Esophagus muscularis mucosa (tissue), 4 donors: ENCODE measurements at regions not wholly inside any gene's neighbourhood (a gene's known extent, or its start where the extent isn't known, plus 50 kb on each side); places are given as distances from the start of the nearest gene placed in this dataset.
"Not testable (repeated sequence)": the region's sequence is repeated elsewhere in the genome, so short reads cannot be mapped to it uniquely, and the experiment has no call there.

Experiments
- DNase-seq: peaks from one replicate; pipeline ENCODE4 v3.0.0-alpha.2; 2017; ENCODE audit errors: extremely low spot score
- H3K27ac ChIP-seq, 4 donors: fragments of 200-600 bp; sonication (generic); replicated peaks in 1 of 4; 1 replicate in 3 of 4; 2 replicates in 1 of 4; pipeline ENCODE4 v1.5.1; 2016 to 2019; ENCODE audit warnings: mild to moderate bottlenecking in 1 of 4
- H3K27me3 ChIP-seq, 4 donors: fragments of 200-600 bp; sonication (generic); one replicate each; pipeline versions ENCODE4 v1.5.1 to v1.6.0; 2016 to 2019
- H3K36me3 ChIP-seq, 4 donors: fragments of 200-600 bp; sonication (generic); one replicate each; pipeline ENCODE4 v1.5.1; 2016 to 2019
- H3K4me1 ChIP-seq, 4 donors: fragments of 200-600 bp; sonication (generic); one replicate each; pipeline ENCODE4 v1.5.1; 2016 to 2019
- H3K4me3 ChIP-seq, 4 donors: fragments of 200-600 bp; sonication (generic); 1 replicate in 2 of 4; 2 replicates in 2 of 4; pipeline ENCODE4 v1.5.1; 2016 to 2019; ENCODE audit warnings: mild to moderate bottlenecking in 4 of 4, moderate library complexity in 1 of 4
- H3K9me3 ChIP-seq, 4 donors: fragments of 200-600 bp; sonication (generic); 1 replicate in 3 of 4; 2 replicates in 1 of 4; pipeline ENCODE4 v1.5.1; 2016 to 2019
- EP300 ChIP-seq: sonication (generic); formaldehyde crosslinking; IDR thresholded peaks from one replicate; pipeline ENCODE4 v1.6.1; 2017; ENCODE audit warnings: antibody characterized with exemption
- POLR2A ChIP-seq: fragments of 450-650 bp; IDR thresholded peaks from one replicate; pipeline ENCODE4 v1.6.1; 2017; ENCODE audit warnings: antibody characterized with exemption, moderate library complexity, mild to moderate bottlenecking, low read depth
- POLR2AphosphoS5 ChIP-seq, 2 donors: sonication (generic); formaldehyde crosslinking; IDR thresholded peaks; one replicate each; pipeline ENCODE4 v1.6.1; 2017; ENCODE audit warnings: antibody characterized with exemption in 2 of 2
- WGBS: methylation state at CpG from one replicate; pipeline ENCODE4 v1.1.5; 2018; 5-methylcytosine and 5-hydroxymethylcytosine counted together
- intact Hi-C: fragments of 100-400 bp; cut with DNase I; formaldehyde crosslinking; loops from one replicate; pipeline ENCODE4 v1.15.1; 2023
- small RNA-seq, 3 donors: library from RNA; depleted of rRNA; stranded (forward); fragments of <200 nt; gene quantifications; one replicate each; pipeline ENCODE3, GENCODE V24; 2016
- TF ChIP-seq, protein P1 (sequence below), 3 experiments: fragments of 200-600 bp in 2 of 3; fragments of 450-650 bp in 1 of 3; sonication (generic) in 2 of 3; IDR thresholded peaks; one replicate each; pipeline ENCODE4 v1.5.1; 2017 to 2019; ENCODE audit warnings: antibody characterized with exemption in 3 of 3, mild to moderate bottlenecking in 2 of 3, moderate library complexity in 1 of 3

DNA sequence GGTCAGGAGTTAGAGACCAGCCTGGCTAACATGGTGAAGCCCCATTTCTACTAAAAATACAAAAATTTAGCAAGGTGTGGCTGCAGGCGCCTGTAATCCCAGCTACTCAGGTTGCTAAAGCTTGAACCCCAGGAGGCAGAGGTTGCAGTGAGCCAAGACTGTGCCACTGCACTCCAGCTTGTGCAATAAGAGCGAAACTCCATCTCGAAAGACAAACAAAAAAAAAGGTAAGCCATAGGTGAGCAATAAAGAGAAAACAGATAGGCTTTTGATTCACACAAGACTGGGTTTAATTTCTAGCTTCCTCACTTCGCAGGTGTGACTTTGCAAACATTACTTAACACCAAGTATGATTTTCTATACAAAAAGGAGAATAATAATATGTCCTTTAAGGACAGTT, 72.3 kb upstream of the ACBD5 start:
- intact Hi-C loops: no loop called here
- Histone ChIP-seq H3K36me3 (no peaks in the 10 kb centered on the region), H3K4me1 (no peaks in the 10 kb centered on the region), H3K27me3 (no peaks in the 10 kb centered on the region), H3K4me3 (no peak overlapping the region), H3K9me3 (no peaks in the 10 kb centered on the region), H3K27ac (no peak overlapping the region)
- DNase-seq: no peak
- no peak for TF ChIP-seq EP300
- 94% methylated on average over 4 of the region's 4 CpGs for WGBS

GRCh38 chr10:27311809-27312208, 71.2 kb upstream of the ACBD5 start:
- H3K9me3 ChIP-seq, H3K36me3 ChIP-seq, H3K4me3 ChIP-seq, H3K4me1 ChIP-seq, H3K27ac ChIP-seq, DNase-seq, H3K27me3 ChIP-seq, intact Hi-C loops: not testable (repeated sequence)
- 96% methylated on average over 20 of the region's 20 CpGs for WGBS

- H3K27ac ChIP-seq, H3K4me1 ChIP-seq, H3K36me3 ChIP-seq, intact Hi-C loops, DNase-seq, H3K4me3 ChIP-seq, H3K9me3 ChIP-seq, H3K27me3 ChIP-seq: not testable (repeated sequence)
- WGBS: 59% methylated on average over 4 of the region's 4 CpGs
Observed at GRCh38 chr10:27298522-27298850, 57.9 kb upstream of the ACBD5 start.

- DNase-seq: no peak
- H3K4me3 ChIP-seq: no peak overlapping the region
- WGBS: 72% methylated on average over 6 of the region's 6 CpGs
- no peak overlapping the region for H3K27ac ChIP-seq
- H3K4me1 ChIP-seq: no peaks in the 10 kb centered on the region
- TF ChIP-seq POLR2AphosphoS5 (IDR thresholded peaks at IDR 0.05) (no peak), POLR2A (no peak)
- TF ChIP-seq, protein P1, sequence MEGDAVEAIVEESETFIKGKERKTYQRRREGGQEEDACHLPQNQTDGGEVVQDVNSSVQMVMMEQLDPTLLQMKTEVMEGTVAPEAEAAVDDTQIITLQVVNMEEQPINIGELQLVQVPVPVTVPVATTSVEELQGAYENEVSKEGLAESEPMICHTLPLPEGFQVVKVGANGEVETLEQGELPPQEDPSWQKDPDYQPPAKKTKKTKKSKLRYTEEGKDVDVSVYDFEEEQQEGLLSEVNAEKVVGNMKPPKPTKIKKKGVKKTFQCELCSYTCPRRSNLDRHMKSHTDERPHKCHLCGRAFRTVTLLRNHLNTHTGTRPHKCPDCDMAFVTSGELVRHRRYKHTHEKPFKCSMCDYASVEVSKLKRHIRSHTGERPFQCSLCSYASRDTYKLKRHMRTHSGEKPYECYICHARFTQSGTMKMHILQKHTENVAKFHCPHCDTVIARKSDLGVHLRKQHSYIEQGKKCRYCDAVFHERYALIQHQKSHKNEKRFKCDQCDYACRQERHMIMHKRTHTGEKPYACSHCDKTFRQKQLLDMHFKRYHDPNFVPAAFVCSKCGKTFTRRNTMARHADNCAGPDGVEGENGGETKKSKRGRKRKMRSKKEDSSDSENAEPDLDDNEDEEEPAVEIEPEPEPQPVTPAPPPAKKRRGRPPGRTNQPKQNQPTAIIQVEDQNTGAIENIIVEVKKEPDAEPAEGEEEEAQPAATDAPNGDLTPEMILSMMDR (IDR thresholded peaks at IDR 0.05): no peak
- no peaks in the 10 kb centered on the region for H3K36me3 ChIP-seq
- intact Hi-C loops: no loop called here
- H3K27me3 ChIP-seq: no peaks in the 10 kb centered on the region
- H3K9me3 ChIP-seq: no peaks in the 10 kb centered on the region
Observed at GRCh38 chr10:27297844-27298521, 57.4 kb upstream of the ACBD5 start.

DNA sequence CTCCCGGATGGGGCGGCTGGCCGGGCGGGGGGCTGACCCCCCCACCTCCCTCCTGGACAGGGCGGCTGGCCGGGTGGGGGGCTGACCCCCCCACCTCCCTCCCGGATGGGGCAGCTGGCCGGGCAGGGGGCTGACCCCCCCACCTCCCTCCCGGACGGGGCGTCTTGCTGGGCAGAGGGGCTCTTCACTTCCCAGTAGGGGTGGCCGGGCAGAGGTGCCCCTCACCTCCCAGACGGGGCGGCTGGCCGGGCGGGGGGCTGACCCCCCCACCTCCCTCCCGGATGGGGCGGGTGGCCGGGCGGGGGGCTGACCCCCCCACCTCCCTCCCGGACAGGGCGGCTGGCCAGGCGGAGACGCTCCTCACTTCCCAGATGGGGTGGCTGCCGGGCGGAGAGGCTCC, 55.7 kb upstream of the ACBD5 start:
- intact Hi-C loops, H3K4me3 ChIP-seq, H3K36me3 ChIP-seq, H3K27ac ChIP-seq, H3K9me3 ChIP-seq, DNase-seq, H3K4me1 ChIP-seq, H3K27me3 ChIP-seq: not testable (repeated sequence)
- 100% methylated on average over 4 of the region's 26 CpGs for WGBS

DNA sequence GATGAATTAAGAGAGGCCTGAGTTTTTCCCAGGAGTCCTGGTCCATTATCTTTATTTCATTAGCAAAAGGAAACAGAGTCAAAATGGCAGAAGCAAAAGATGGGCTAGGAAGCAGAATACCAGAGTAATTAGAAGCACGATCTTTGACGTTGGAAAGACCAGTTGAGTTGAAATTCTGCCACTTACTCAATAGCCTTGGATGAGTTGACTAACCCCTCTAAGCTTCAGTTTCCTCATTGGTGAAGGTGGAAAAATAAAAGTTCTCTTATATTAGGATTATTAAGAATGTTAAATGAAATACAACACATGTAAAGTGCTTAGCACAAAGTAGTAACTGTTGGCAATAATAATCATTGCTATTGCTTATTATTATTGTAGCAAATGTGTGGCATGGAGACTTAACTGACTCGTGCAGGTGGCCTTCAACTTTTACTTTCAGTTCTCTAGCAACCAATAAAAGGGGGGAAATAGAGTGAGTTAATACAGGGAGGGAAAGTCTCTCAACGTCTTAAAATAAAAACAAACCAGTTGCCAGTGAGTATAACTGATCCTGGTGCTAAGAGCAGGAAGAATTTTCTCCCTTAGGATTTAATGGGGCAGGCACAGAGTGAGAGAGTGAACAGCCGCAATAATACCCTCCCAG, 50.8 kb upstream of the ACBD5 start:
- H3K4me3 ChIP-seq, DNase-seq, intact Hi-C loops, H3K36me3 ChIP-seq, H3K9me3 ChIP-seq, H3K27ac ChIP-seq, H3K27me3 ChIP-seq, H3K4me1 ChIP-seq: not testable (repeated sequence)
- 63% methylated on average over 5 of the region's 5 CpGs for WGBS

Small RNA genes lying in the stretch of these regions (small RNA-seq; reads per million reads assigned to genes)
- 0 reads per million in 3 donors for gene RNU6-452P
- 0 reads per million in 3 donors for gene RNU6-666P
- gene TRIAP1P1: 0 to 0.51 (median 0) reads per million in 3 donors
